WTC11 (cell line): ENCODE measurements at regions not wholly inside any gene's neighbourhood (a gene's known extent, or its start where the extent isn't known, plus 50 kb on each side); places are given as distances from the start of the nearest gene placed in this dataset.

ENCODE experiments used
- ATAC-seq: fragments of 200-7000 bp; cut with Tn5 transposase; 2 replicates; pipeline ENCODE4 v1.10.0; 2021; ENCODE audit warnings: mild to moderate bottlenecking, moderate library complexity
- CTCF ChIA-PET: fragments of 300-600 bp; sonication (Branson Sonifier 250); formaldehyde crosslinking; loops from one replicate; lab custom pipeline; 2021; ENCODE audit warnings: antibody characterized with exemption; lab: Charles Lee
- POLR2A ChIA-PET: fragments of 350-600 bp; sonication (Branson Sonifier 250); formaldehyde crosslinking; loops from one replicate; lab custom pipeline; 2021; ENCODE audit warnings: antibody characterized with exemption; lab: Charles Lee
- DNase-seq: peaks from one replicate; pipeline ENCODE4 v3.0.0; 2021; ENCODE audit warnings: low spot score
- H3K27ac Mint-ChIP-seq: 2 replicates; pipeline ENCODE4 v1.8.0; 2021; ENCODE audit warnings: mixed read lengths
- H3K27me3 Mint-ChIP-seq: 2 replicates; pipeline ENCODE4 v1.8.0; 2021; ENCODE audit warnings: low read depth, mild to moderate bottlenecking, moderate library complexity, mixed read lengths
- H3K36me3 Mint-ChIP-seq: 2 replicates; pipeline ENCODE4 v1.8.0; 2021; ENCODE audit warnings: mixed read lengths
- H3K4me1 Mint-ChIP-seq: 2 replicates; pipeline ENCODE4 v1.8.0; 2022; ENCODE audit warnings: mixed read lengths
- H3K4me3 Mint-ChIP-seq: 2 replicates; pipeline ENCODE4 v1.8.0; 2021; ENCODE audit warnings: mild to moderate bottlenecking, moderate library complexity, mixed read lengths
- H3K9me3 Mint-ChIP-seq: 2 replicates; pipeline ENCODE4 v1.8.0; 2021; ENCODE audit warnings: mixed read lengths
- ARID4B ChIP-seq: sonication (generic); formaldehyde crosslinking; IDR thresholded peaks from 2 replicates; pipeline ENCODE4 v1.8.0; 2023; ENCODE audit warnings: missing genetic modification reagents, mild to moderate bottlenecking, borderline replicate concordance
- ATF1 ChIP-seq: sonication (generic); formaldehyde crosslinking; IDR thresholded peaks from 2 replicates; pipeline ENCODE4 v1.8.1; 2023; ENCODE audit warnings: mild to moderate bottlenecking, moderate library complexity, missing genetic modification reagents
- CREB1 ChIP-seq: sonication (generic); formaldehyde crosslinking; IDR thresholded peaks from 2 replicates; pipeline ENCODE4 v1.8.0; 2023; ENCODE audit warnings: mild to moderate bottlenecking, missing genetic modification reagents
- ELF4 ChIP-seq: sonication (generic); formaldehyde crosslinking; IDR thresholded peaks from 2 replicates; pipeline ENCODE4 v1.8.1; 2022; ENCODE audit warnings: low read depth, mild to moderate bottlenecking, moderate library complexity, missing genetic modification reagents
- FOXJ3 ChIP-seq: sonication (generic); formaldehyde crosslinking; IDR thresholded peaks from 2 replicates; pipeline ENCODE4 v1.9.0; 2021; ENCODE audit warnings: missing genetic modification reagents, mild to moderate bottlenecking, borderline replicate concordance
- FOXK1 ChIP-seq: sonication (generic); formaldehyde crosslinking; IDR thresholded peaks from 2 replicates; pipeline ENCODE4 v1.8.0; 2022; ENCODE audit warnings: mild to moderate bottlenecking, moderate library complexity, missing genetic modification reagents
- HMGXB4 ChIP-seq: sonication (generic); formaldehyde crosslinking; IDR thresholded peaks from 2 replicates; pipeline ENCODE4 v1.8.1; 2023; ENCODE audit warnings: mild to moderate bottlenecking, moderate library complexity, missing genetic modification reagents
- IRF2 ChIP-seq: sonication (generic); formaldehyde crosslinking; IDR thresholded peaks from 2 replicates; pipeline ENCODE4 v1.8.0; 2022; ENCODE audit warnings: low read depth, missing genetic modification reagents, borderline replicate concordance
- MXD4 ChIP-seq: fragments of 250-450 bp; sonication (Bioruptor Pico); IDR thresholded peaks from 2 replicates; pipeline ENCODE4 v1.8.0; 2021; ENCODE audit warnings: mild to moderate bottlenecking, moderate library complexity, borderline replicate concordance
- NFYB ChIP-seq: sonication (generic); formaldehyde crosslinking; conservative IDR thresholded peaks from 2 replicates; pipeline ENCODE4 v1.8.0; 2022; ENCODE audit warnings: low read depth, missing genetic modification reagents
- OVOL2 ChIP-seq: fragments of 250-450 bp; sonication (Bioruptor Pico); IDR thresholded peaks from 2 replicates; pipeline ENCODE4 v1.9.0; 2021; ENCODE audit warnings: mild to moderate bottlenecking, borderline replicate concordance
- PRRX2 ChIP-seq: fragments of 250-450 bp; sonication (Bioruptor Pico); IDR thresholded peaks from 2 replicates; pipeline ENCODE4 v1.8.0; 2021; ENCODE audit warnings: mild to moderate bottlenecking
- SOX15 ChIP-seq: fragments of 250-450 bp; sonication (Bioruptor Pico); IDR thresholded peaks from 2 replicates; pipeline ENCODE4 v1.9.0; 2021; ENCODE audit warnings: mild to moderate bottlenecking
- TP53 ChIP-seq: sonication (generic); formaldehyde crosslinking; IDR thresholded peaks from 2 replicates; pipeline ENCODE4 v1.8.1; 2023; ENCODE audit warnings: mild to moderate bottlenecking, missing genetic modification reagents
- ZMAT4 ChIP-seq: fragments of 250-450 bp; sonication (Bioruptor Pico); IDR thresholded peaks from 2 replicates; pipeline ENCODE4 v1.9.0; 2021; ENCODE audit warnings: mild to moderate bottlenecking
- ZNF121 ChIP-seq: sonication (generic); formaldehyde crosslinking; IDR thresholded peaks from 2 replicates; pipeline ENCODE4 v1.8.0; 2023; ENCODE audit warnings: missing genetic modification reagents
- ZNF281 ChIP-seq: sonication (generic); formaldehyde crosslinking; IDR thresholded peaks from 2 replicates; pipeline ENCODE4 v1.8.0; 2023; ENCODE audit warnings: mild to moderate bottlenecking, missing genetic modification reagents
- ZNF425 ChIP-seq: fragments of 250-450 bp; sonication (Bioruptor Pico); conservative IDR thresholded peaks from 2 replicates; pipeline ENCODE4 v1.9.0; 2021; ENCODE audit warnings: mild to moderate bottlenecking
- ZSCAN18 ChIP-seq: fragments of 250-450 bp; sonication (Bioruptor Pico); IDR thresholded peaks from 2 replicates; pipeline ENCODE4 v2.1.2; 2022; ENCODE audit warnings: mild to moderate bottlenecking, moderate library complexity

GRCh38 chrY:19122450-19122849, 348.9 kb upstream of the HSFY2 start:
- POLR2A ChIA-PET = no interaction called here
- ATAC-seq (no peak), DNase-seq (no peak)
- no peak overlapping the region for H3K27ac Mint-ChIP-seq
- TF ChIP-seq ELF4 (CRISPR knock-in tag) (no peak), PRRX2 (CRISPR knock-in tag) (no peak), CREB1 (CRISPR knock-in tag) (no peak), ATF1 (CRISPR knock-in tag) (no peak), TP53 (CRISPR knock-in tag) (no peak), ZNF425 (no peak)
- TF ChIP-seq, all 79 proteins: peak for 0
- H3K4me1 Mint-ChIP-seq = peaks cover 11% of the 10 kb centered on the region
- H3K4me3 Mint-ChIP-seq = no peak overlapping the region
- H3K9me3 Mint-ChIP-seq = peaks cover 7% of the 10 kb centered on the region; the same call in 1 of the 2 replicates
- peaks cover 15% of the 10 kb centered on the region for H3K27me3 Mint-ChIP-seq
- no peaks in the 10 kb centered on the region for H3K36me3 Mint-ChIP-seq
- CTCF ChIA-PET = no interaction called here

GRCh38 chrY:19098349-19098748, 324.8 kb upstream of the HSFY2 start:
- no peak overlapping the region for H3K4me3 Mint-ChIP-seq
- ChIA-PET POLR2A (no interaction called here), CTCF (no interaction called here)
- H3K4me1 Mint-ChIP-seq = no peaks in the 10 kb centered on the region
- no peak for TF ChIP-seq ZNF121 (CRISPR knock-in tag)
- TF ChIP-seq IRF2 = no peak
- no peak for TF ChIP-seq NFYB (CRISPR knock-in tag)
- TF ChIP-seq FOXK1 (CRISPR knock-in tag) = no peak
- TF ChIP-seq ARID4B (CRISPR knock-in tag) = no peak
- no peaks in the 10 kb centered on the region; the same call in none of the 2 replicates for H3K27me3 Mint-ChIP-seq
- H3K27ac Mint-ChIP-seq = no peak overlapping the region
- peaks cover 19% of the 10 kb centered on the region for H3K9me3 Mint-ChIP-seq
- no peaks in the 10 kb centered on the region for H3K36me3 Mint-ChIP-seq
- no peak for ATAC-seq
- no peak for DNase-seq

- H3K4me3 Mint-ChIP-seq = no peak overlapping the region
- peaks cover 5% of the 10 kb centered on the region for H3K27me3 Mint-ChIP-seq
- H3K9me3 Mint-ChIP-seq = peaks cover 11% of the 10 kb centered on the region
- no peaks in the 10 kb centered on the region for H3K4me1 Mint-ChIP-seq
- CTCF ChIA-PET = no interaction called here
- POLR2A ChIA-PET = no interaction called here
- ATAC-seq (no peak), DNase-seq (no peak)
- TF ChIP-seq HMGXB4 (no peak), FOXJ3 (CRISPR knock-in tag) (no peak), MXD4 (CRISPR knock-in tag) (no peak), ZNF121 (CRISPR knock-in tag) (no peak), ZNF281 (no peak), PRRX2 (CRISPR knock-in tag) (no peak), ZSCAN18 (no peak), ATF1 (CRISPR knock-in tag) (no peak), ZMAT4 (CRISPR knock-in tag) (no peak), SOX15 (CRISPR knock-in tag) (no peak), OVOL2 (CRISPR knock-in tag) (no peak)
- no peaks in the 10 kb centered on the region for H3K36me3 Mint-ChIP-seq
- no peak overlapping the region for H3K27ac Mint-ChIP-seq
These were observed 321.9 kb upstream of the HSFY2 start for GRCh38 chrY:19095460-19095859.
